Chondrocyte (in vitro differentiated cells): ENCODE measurements at regions not wholly inside any gene's neighbourhood (a gene's known extent, or its start where the extent isn't known, plus 50 kb on each side); places are given as distances from the start of the nearest gene placed in this dataset.

Experiments
- DNase-seq: peaks from one replicate; pipeline ENCODE4 v3.0.0; 2021; ENCODE audit warnings: mixed read lengths, low spot score
- H3K27ac Mint-ChIP-seq: one replicate; pipeline ENCODE4 v1.8.0; 2021; ENCODE audit warnings: mild to moderate bottlenecking, moderate library complexity, mixed read lengths; ENCODE audit not compliant: unreplicated experiment
- H3K27me3 Mint-ChIP-seq: 2 replicates; pipeline ENCODE4 v1.8.0; 2021; ENCODE audit warnings: low read depth, mixed read lengths
- H3K36me3 Mint-ChIP-seq: 2 replicates; pipeline ENCODE4 v1.8.0; 2021; ENCODE audit warnings: low read depth, mixed read lengths
- H3K4me1 Mint-ChIP-seq: 2 replicates; pipeline ENCODE4 v1.8.0; 2021; ENCODE audit warnings: low read depth, mild to moderate bottlenecking, mixed read lengths
- H3K4me3 Mint-ChIP-seq: one replicate; pipeline ENCODE4 v1.8.0; 2021; ENCODE audit warnings: mild to moderate bottlenecking, moderate library complexity, mixed read lengths; ENCODE audit not compliant: unreplicated experiment
- H3K9me3 Mint-ChIP-seq: 2 replicates; pipeline ENCODE4 v1.8.0; 2021; ENCODE audit warnings: low read depth, mixed read lengths
- TF ChIP-seq, protein P1 (sequence below): fragments of 200-600 bp; sonication (generic); IDR thresholded peaks from 2 replicates; pipeline ENCODE4 v1.5.0; 2021; ENCODE audit warnings: antibody characterized with exemption, mild to moderate bottlenecking, moderate library complexity

DNA sequence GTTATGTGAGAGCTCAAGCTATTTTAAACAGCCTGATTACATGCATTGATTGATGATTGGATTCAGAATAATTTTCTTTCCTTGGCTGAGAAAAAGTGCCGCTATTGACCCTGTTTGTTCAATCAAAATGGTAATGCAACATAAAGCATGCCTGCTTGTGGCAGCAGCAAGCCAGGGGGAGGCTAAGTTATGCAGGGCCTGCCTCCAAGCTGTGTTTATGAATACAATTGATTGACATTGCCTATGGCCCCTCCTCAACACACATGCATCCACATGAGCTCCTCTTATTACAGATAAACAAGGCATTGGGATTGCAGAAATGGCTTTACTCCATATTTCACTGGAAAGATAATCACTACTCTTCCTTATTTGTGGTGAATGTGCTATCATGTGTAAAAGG is 395.6 kb downstream of the TDRD15 start:
- Mint-ChIP-seq H3K27me3 (no peaks in the 10 kb centered on the region), H3K9me3 (peaks cover under 1% of the 10 kb centered on the region), H3K4me1 (no peaks in the 10 kb centered on the region), H3K4me3 (no peak overlapping the region), H3K27ac (no peak overlapping the region), H3K36me3 (no peaks in the 10 kb centered on the region)
- TF ChIP-seq, protein P1, sequence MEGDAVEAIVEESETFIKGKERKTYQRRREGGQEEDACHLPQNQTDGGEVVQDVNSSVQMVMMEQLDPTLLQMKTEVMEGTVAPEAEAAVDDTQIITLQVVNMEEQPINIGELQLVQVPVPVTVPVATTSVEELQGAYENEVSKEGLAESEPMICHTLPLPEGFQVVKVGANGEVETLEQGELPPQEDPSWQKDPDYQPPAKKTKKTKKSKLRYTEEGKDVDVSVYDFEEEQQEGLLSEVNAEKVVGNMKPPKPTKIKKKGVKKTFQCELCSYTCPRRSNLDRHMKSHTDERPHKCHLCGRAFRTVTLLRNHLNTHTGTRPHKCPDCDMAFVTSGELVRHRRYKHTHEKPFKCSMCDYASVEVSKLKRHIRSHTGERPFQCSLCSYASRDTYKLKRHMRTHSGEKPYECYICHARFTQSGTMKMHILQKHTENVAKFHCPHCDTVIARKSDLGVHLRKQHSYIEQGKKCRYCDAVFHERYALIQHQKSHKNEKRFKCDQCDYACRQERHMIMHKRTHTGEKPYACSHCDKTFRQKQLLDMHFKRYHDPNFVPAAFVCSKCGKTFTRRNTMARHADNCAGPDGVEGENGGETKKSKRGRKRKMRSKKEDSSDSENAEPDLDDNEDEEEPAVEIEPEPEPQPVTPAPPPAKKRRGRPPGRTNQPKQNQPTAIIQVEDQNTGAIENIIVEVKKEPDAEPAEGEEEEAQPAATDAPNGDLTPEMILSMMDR, result no peak
- no peak for DNase-seq

DNA sequence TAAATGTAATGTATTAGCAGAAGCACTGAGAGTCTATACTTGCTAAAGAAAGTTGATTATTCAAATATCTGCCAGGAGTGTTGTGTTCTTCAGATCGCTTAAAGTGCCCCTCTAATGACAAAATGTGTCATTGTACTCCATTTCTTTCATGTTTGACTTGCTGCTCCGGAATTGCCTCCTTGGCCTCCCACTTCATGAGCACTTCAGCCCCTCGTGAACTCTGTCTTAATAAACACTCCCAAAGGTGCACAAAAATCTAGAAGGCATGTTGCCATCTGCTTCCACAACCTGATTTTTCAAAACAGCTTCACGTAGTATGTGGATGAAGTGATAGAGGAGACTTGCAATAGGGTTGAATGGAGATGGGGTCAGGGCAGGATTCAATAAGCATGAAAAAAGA is 396.1 kb downstream of the TDRD15 start:
- TF ChIP-seq, protein P1, result no peak
- Mint-ChIP-seq H3K36me3 (no peaks in the 10 kb centered on the region), H3K4me1 (no peaks in the 10 kb centered on the region), H3K9me3 (peaks cover 5% of the 10 kb centered on the region), H3K4me3 (no peak overlapping the region), H3K27me3 (no peaks in the 10 kb centered on the region), H3K27ac (no peak overlapping the region)
- DNase-seq, result no peak

DNA sequence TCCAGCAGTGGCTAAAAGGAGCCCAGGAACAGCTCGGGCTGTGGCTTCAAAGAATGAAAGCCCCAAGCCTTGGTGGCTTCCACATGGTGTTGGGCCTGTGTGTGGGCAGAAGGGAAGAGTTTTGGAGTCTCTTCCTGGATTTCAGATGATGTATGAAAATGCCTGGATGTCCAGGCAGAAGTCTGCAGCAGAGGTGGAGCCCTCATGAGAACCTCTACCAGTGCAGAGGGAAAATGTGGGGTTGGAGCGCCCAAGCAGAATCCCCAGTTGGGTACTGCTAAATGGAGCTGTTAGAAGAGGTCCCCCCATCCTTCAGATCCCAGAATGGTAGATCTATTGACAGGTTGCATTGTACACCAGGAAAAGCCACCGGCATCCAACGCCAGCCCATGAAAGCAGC is 412.1 kb downstream of the TDRD15 start:
- TF ChIP-seq, protein P1, result no peak
- no peak for DNase-seq
- peaks cover 5% of the 10 kb centered on the region for H3K36me3 Mint-ChIP-seq

DNA sequence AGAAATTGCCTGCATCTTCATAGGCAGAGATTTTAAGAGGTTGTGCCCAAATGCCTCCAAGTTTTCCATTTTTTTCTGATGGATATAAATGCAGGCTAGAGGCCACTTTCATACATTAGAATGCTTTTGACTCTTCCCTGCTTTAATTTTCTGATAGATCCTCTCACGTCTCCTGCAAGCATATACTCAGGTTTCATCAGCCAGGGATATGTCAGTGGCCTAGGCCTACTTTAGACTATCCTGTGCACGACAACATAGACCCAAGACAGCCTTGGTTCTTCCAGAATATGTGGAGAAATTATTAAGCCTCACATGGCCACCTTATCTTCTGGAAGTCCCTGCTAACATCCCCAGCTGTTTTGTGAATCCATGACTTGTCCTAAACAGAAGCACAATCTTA is 415.9 kb downstream of the TDRD15 start:
- no peaks in the 10 kb centered on the region for H3K27me3 Mint-ChIP-seq
- H3K36me3 Mint-ChIP-seq, result peaks cover 5% of the 10 kb centered on the region
- TF ChIP-seq, protein P1, result no peak
- H3K27ac Mint-ChIP-seq, result no peak overlapping the region
- no peak overlapping the region for H3K4me3 Mint-ChIP-seq
- H3K9me3 Mint-ChIP-seq, result peaks cover 22% of the 10 kb centered on the region
- H3K4me1 Mint-ChIP-seq, result no peaks in the 10 kb centered on the region
- DNase-seq, result no peak

More for the DNA sequence above, 412.1 kb downstream of the TDRD15 start:
- Mint-ChIP-seq H3K4me1 (no peaks in the 10 kb centered on the region), H3K27ac (no peak overlapping the region), H3K27me3 (no peaks in the 10 kb centered on the region), H3K4me3 (no peak overlapping the region), H3K9me3 (peaks cover 27% of the 10 kb centered on the region)

DNA sequence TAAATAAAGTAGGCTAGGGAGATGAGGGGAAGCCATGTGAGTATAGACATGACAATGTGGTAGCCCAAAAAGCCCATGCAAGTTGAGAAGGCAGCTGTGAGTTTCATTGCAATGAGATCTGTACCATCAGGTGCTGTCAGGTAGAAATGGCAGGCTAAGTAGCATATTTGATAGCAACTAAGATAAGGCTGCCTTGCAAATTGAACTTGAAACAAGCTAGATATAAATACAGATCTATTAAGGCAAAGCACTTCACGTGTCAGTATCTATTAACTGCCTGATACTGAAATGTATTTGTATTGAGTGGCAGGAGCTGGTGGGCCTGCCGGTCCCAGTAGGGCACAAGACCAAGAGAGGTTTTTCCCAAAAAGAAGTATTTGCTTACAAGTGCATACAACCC is 419.9 kb downstream of the TDRD15 start:
- no peaks in the 10 kb centered on the region for H3K36me3 Mint-ChIP-seq
- TF ChIP-seq, protein P1, result no peak
- H3K4me3 Mint-ChIP-seq, result no peak overlapping the region
- H3K9me3 Mint-ChIP-seq, result peaks cover 3% of the 10 kb centered on the region
- no peak for DNase-seq
- H3K27ac Mint-ChIP-seq, result no peak overlapping the region
- H3K4me1 Mint-ChIP-seq, result no peaks in the 10 kb centered on the region
- H3K27me3 Mint-ChIP-seq, result peaks cover 2% of the 10 kb centered on the region
